SK-N-SH (cell line): ENCODE measurements at regions not wholly inside any gene's neighbourhood (a gene's known extent, or its start where the extent isn't known, plus 50 kb on each side); places are given as distances from the start of the nearest gene placed in this dataset.

Experiments
- CTCF ChIA-PET: fragments of 300-600, 350-600 bp; formaldehyde crosslinking; extraction: SDS; loops from one replicate; lab custom pipeline; 2021; lab: Yijun Ruan, JAX
- POLR2A ChIA-PET: fragments of 350-600 bp; sonication (Branson Sonifier 250); formaldehyde crosslinking; extraction: SDS; loops from one replicate; lab custom pipeline; 2020; ENCODE audit warnings: antibody characterized with exemption, inconsistent platforms; lab: Yijun Ruan, JAX
- DNase-seq: peaks from one replicate; pipeline ENCODE4 v3.0.0; 2012
- H2AFZ ChIP-seq: fragments of 200-600 bp; sonication (generic); 2 replicates; pipeline ENCODE4 v1.8.1; 2016; ENCODE audit warnings: antibody characterized with exemption, mild to moderate bottlenecking, low read depth
- H3F3A ChIP-seq: fragments of 200-600 bp; sonication (generic); replicated peaks from 2 replicates; pipeline ENCODE3; 2016; ENCODE audit warnings: antibody characterized with exemption, mild to moderate bottlenecking; ENCODE audit not compliant: insufficient read depth
- H3K27ac ChIP-seq, 2 experiments: fragments of 200-500 bp in 1 of 2; fragments of 200-600 bp in 1 of 2; sonication (Bioruptor generic) in 1 of 2; sonication (generic), shearing (Covaris generic) in 1 of 2; 2 replicates each; pipeline versions ENCODE4 v1.5.1 to v1.6.1; 2014 to 2016; ENCODE audit warnings: low read depth in 2 of 2, inconsistent platforms in 1 of 2, low read length in 1 of 2, mild to moderate bottlenecking in 1 of 2, mixed read lengths in 1 of 2
- H3K27me3 ChIP-seq: fragments of 200-600 bp; sonication (generic), shearing (Covaris generic); 2 replicates; pipeline ENCODE4 v1.6.1; 2016; ENCODE audit warnings: mixed run types; ENCODE audit not compliant: insufficient read depth
- H3K36me3 ChIP-seq, 2 experiments: fragments of 200-500 bp in 1 of 2; fragments of 200-600 bp in 1 of 2; sonication (Bioruptor generic) in 1 of 2; sonication (generic) in 1 of 2; replicated peaks in 1 of 2; 2 replicates each; pipeline versions ENCODE3 to v1.5.1; 2014 to 2016; ENCODE audit warnings: low read length in 1 of 2, mild to moderate bottlenecking in 1 of 2; ENCODE audit not compliant: insufficient read depth in 2 of 2, control insufficient read depth in 1 of 2
- H3K4me1 ChIP-seq, 2 experiments: fragments of 200-500 bp in 1 of 2; fragments of 200-600 bp in 1 of 2; sonication (Bioruptor generic) in 1 of 2; sonication (generic), shearing (Covaris generic) in 1 of 2; 2 replicates each; pipeline versions ENCODE4 v1.5.1 to v1.6.1; 2014 to 2016; ENCODE audit warnings: low read depth in 1 of 2, low read length in 1 of 2, mixed run types in 1 of 2; ENCODE audit not compliant: insufficient read depth in 2 of 2, control insufficient read depth in 1 of 2
- H3K4me2 ChIP-seq: fragments of 200-600 bp; sonication (generic), shearing (Covaris generic); 2 replicates; pipeline ENCODE4 v1.6.1; 2017; ENCODE audit warnings: mixed run types
- H3K4me3 ChIP-seq, 2 experiments: fragments of 200-500 bp in 1 of 2; fragments of 200-600 bp in 1 of 2; sonication (Bioruptor generic) in 1 of 2; sonication (generic), shearing (Covaris generic) in 1 of 2; 2 replicates each; pipeline versions ENCODE4 v1.5.1 to v1.8.1; 2014 to 2016; ENCODE audit warnings: low read depth in 2 of 2, inconsistent platforms in 1 of 2, low read length in 1 of 2, mild to moderate bottlenecking in 1 of 2, mixed read lengths in 1 of 2, moderate library complexity in 1 of 2
- H3K79me2 ChIP-seq: fragments of 200-600 bp; sonication (generic); 2 replicates; pipeline ENCODE4 v1.8.1; 2017; ENCODE audit warnings: mild to moderate bottlenecking; ENCODE audit not compliant: insufficient read depth
- H3K9ac ChIP-seq: fragments of 200-600 bp; sonication (generic); 2 replicates; pipeline ENCODE4 v1.6.1; 2017; ENCODE audit warnings: mixed run types
- H3K9me2 ChIP-seq: fragments of 200-600 bp; sonication (generic); 2 replicates; pipeline ENCODE4 v1.6.1; 2017; ENCODE audit warnings: mixed run types
- H3K9me3 ChIP-seq: fragments of 200-600 bp; sonication (generic); 2 replicates; pipeline ENCODE4 v1.6.1; 2017; ENCODE audit warnings: mixed run types, mild to moderate bottlenecking, moderate library complexity
- H4K20me1 ChIP-seq: fragments of 200-600 bp; sonication (generic); 2 replicates; pipeline ENCODE4 v1.6.1; 2017; ENCODE audit warnings: mild to moderate bottlenecking, mixed run types; ENCODE audit not compliant: insufficient read depth
- ELF1 ChIP-seq: IDR thresholded peaks from 2 replicates; pipeline ENCODE4 v1.4.0; 2012
- EP300 ChIP-seq, 2 experiments: IDR thresholded peaks; 2 replicates each; pipeline versions ENCODE4 v1.4.0 to v1.6.1; 2012; ENCODE audit warnings: borderline replicate concordance in 1 of 2, low read depth in 1 of 2, low read length in 1 of 2
- FOSL2 ChIP-seq: IDR thresholded peaks from 2 replicates; pipeline ENCODE4 v1.4.0; 2012; ENCODE audit warnings: low read depth, mild to moderate bottlenecking, moderate library complexity, borderline replicate concordance
- FOXJ3 ChIP-seq: sonication (generic); formaldehyde crosslinking; IDR thresholded peaks from 2 replicates; pipeline ENCODE4 v1.5.1; 2020; ENCODE audit warnings: mild to moderate bottlenecking, missing genetic modification reagents
- FOXM1 ChIP-seq: IDR thresholded peaks from 2 replicates; pipeline ENCODE4 v1.4.0; 2012; ENCODE audit warnings: low read depth, mild to moderate bottlenecking
- JUND ChIP-seq: IDR thresholded peaks from 2 replicates; pipeline ENCODE4 v1.4.0; 2012
- MAX ChIP-seq: IDR thresholded peaks from 2 replicates; pipeline ENCODE4 v1.4.0; 2012; ENCODE audit warnings: low read depth
- MEF2A ChIP-seq: IDR thresholded peaks from 2 replicates; pipeline ENCODE4 v1.4.0; 2012; ENCODE audit warnings: low read depth, borderline replicate concordance
- NFIC ChIP-seq: IDR thresholded peaks from 2 replicates; pipeline ENCODE4 v1.4.0; 2012; ENCODE audit warnings: borderline replicate concordance
- NRF1 ChIP-seq: IDR thresholded peaks from 2 replicates; pipeline ENCODE4 v1.6.1; 2012; ENCODE audit warnings: low read depth, mild to moderate bottlenecking, low read length
- POLR2AphosphoS5 ChIP-seq: IDR thresholded peaks from 2 replicates; pipeline ENCODE4 v1.6.1; 2012; ENCODE audit warnings: low read depth, low read length
- REST ChIP-seq: IDR thresholded peaks from 2 replicates; pipeline ENCODE4 v1.6.1; 2012; ENCODE audit warnings: mild to moderate bottlenecking, low read depth, low read length, moderate library complexity
- RFX5 ChIP-seq: IDR thresholded peaks from 2 replicates; pipeline ENCODE4 v1.6.1; 2012; ENCODE audit warnings: mild to moderate bottlenecking, improper control_type of control experiment, low read length
- SIN3A ChIP-seq: IDR thresholded peaks from 2 replicates; pipeline ENCODE4 v1.6.1; 2012; ENCODE audit warnings: low read depth, mild to moderate bottlenecking, low read length, moderate library complexity, borderline replicate concordance
- SMC3 ChIP-seq: IDR thresholded peaks from 2 replicates; pipeline ENCODE4 v1.6.1; 2012; ENCODE audit warnings: low read depth, low read length, improper control_type of control experiment
- TAF1 ChIP-seq: IDR thresholded peaks from 2 replicates; pipeline ENCODE4 v1.6.1; 2012; ENCODE audit warnings: low read depth, mild to moderate bottlenecking, low read length, moderate library complexity, borderline replicate concordance
- TEAD4 ChIP-seq: IDR thresholded peaks from 2 replicates; pipeline ENCODE4 v1.4.0; 2012; ENCODE audit warnings: mild to moderate bottlenecking, borderline replicate concordance; ENCODE audit not compliant: insufficient read depth
- YY1 ChIP-seq: IDR thresholded peaks from 2 replicates; pipeline ENCODE4 v1.4.0; 2012; ENCODE audit warnings: low read depth, mild to moderate bottlenecking
- WGBS: methylation state at CpG from one replicate; pipeline ENCODE4 v1.1.6; 2017; ENCODE audit warnings: low lambda C conversion rate; 5-methylcytosine and 5-hydroxymethylcytosine counted together

- Histone ChIP-seq H3F3A (no peaks in the 10 kb centered on the region), H3K9me2 (no peaks in the 10 kb centered on the region), H3K36me3 (no peaks in the 10 kb centered on the region), H3K4me3 (no peak overlapping the region), H3K79me2 (no peaks in the 10 kb centered on the region), H2AFZ (no peak overlapping the region), H3K27ac (no peak overlapping the region), H3K4me2 (no peak overlapping the region), H3K9me3 (no peaks in the 10 kb centered on the region), H3K27me3 (no peaks in the 10 kb centered on the region), H3K9ac (no peak overlapping the region), H4K20me1 (no peaks in the 10 kb centered on the region), H3K4me1 (peaks cover 0 to 9% of the 10 kb centered on the region in 2 experiments; a peak in 1 of 4 replicates)
- DNase-seq, result no peak
- ChIA-PET CTCF (interaction anchor here (1.5 kb wide), 1 partner anchor 17 kb away, joined by 6 read pairs; no protein-coding TSS in a partner anchor), POLR2A (no interaction called here)
- 5% methylated on average over 3 of the region's 3 CpGs for WGBS
- TF ChIP-seq MEF2A, result no peak
- no peak for TF ChIP-seq ELF1
- no peak for TF ChIP-seq YY1
- TF ChIP-seq EP300 (IDR thresholded peaks at IDR 0.05; ENCODE audit: borderline replicate concordance in 1 of 2, low read depth in 1 of 2, low read length in 1 of 2), result no peak
- no peak for TF ChIP-seq SMC3
- no peak for TF ChIP-seq TAF1
- TF ChIP-seq TEAD4, result no peak
- TF ChIP-seq FOXJ3 (CRISPR knock-in tag), result no peak
- no peak for TF ChIP-seq NRF1
- TF ChIP-seq JUND, result no peak
- TF ChIP-seq NFIC, result no peak
- TF ChIP-seq POLR2AphosphoS5, result no peak
- TF ChIP-seq REST, result no peak
- TF ChIP-seq FOSL2, result no peak
- TF ChIP-seq RFX5, result no peak
- TF ChIP-seq MAX, result no peak
- no peak for TF ChIP-seq SIN3A
These were observed 901.5 kb downstream of the BRD1 start for GRCh38 chr22:48926136-48926535.

- Histone ChIP-seq H3K9me2 (no peaks in the 10 kb centered on the region), H3K9me3 (no peaks in the 10 kb centered on the region), H3K36me3 (no peaks in the 10 kb centered on the region), H3K79me2 (no peaks in the 10 kb centered on the region), H4K20me1 (no peaks in the 10 kb centered on the region), H3F3A (no peaks in the 10 kb centered on the region), H3K4me1 (peaks cover 0 to 9% of the 10 kb centered on the region in 2 experiments; a peak in 1 of 4 replicates), H3K4me3 (no peak overlapping the region), H3K9ac (no peak overlapping the region), H3K27ac (no peak overlapping the region), H3K27me3 (no peaks in the 10 kb centered on the region), H3K4me2 (no peak overlapping the region), H2AFZ (no peak overlapping the region)
- no peak for DNase-seq
- WGBS, result 26% methylated on average over 5 of the region's 5 CpGs
- CTCF ChIA-PET, result no interaction called here
- no peak for TF ChIP-seq FOXM1
- POLR2A ChIA-PET, result no interaction called here
These were observed 902.2 kb downstream of the BRD1 start for GRCh38 chr22:48925450-48925849.
